Adrenal gland (tissue), 9 donors: ENCODE measurements at regions not wholly inside any gene's neighbourhood (a gene's known extent, or its start where the extent isn't known, plus 50 kb on each side); places are given as distances from the start of the nearest gene placed in this dataset.

ENCODE experiments used
- DNase-seq, 7 donors: peaks; one replicate each; pipeline ENCODE4 v3.0.0-alpha.2; 2019 to 2020
- H3K27ac ChIP-seq, 5 donors: fragments of 200-600 bp; sonication (generic) in 4 of 5; 1 replicate in 3 of 5; 2 replicates in 2 of 5; pipeline versions ENCODE4 v1.5.1 to v1.8.0; 2016 to 2020; ENCODE audit warnings: mild to moderate bottlenecking in 1 of 5
- H3K27me3 ChIP-seq: fragments of 200-600 bp; 2 replicates; pipeline ENCODE4 v1.8.0; 2021
- H3K36me3 ChIP-seq, 2 donors: fragments of 200-600 bp; replicated peaks in 1 of 2; 1 replicate in 1 of 2; 2 replicates in 1 of 2; pipeline versions ENCODE4 v1.5.1 to v1.8.0; 2018 to 2022
- H3K4me1 ChIP-seq, 2 donors: fragments of 200-600 bp; replicated peaks in 1 of 2; 1 replicate in 1 of 2; 2 replicates in 1 of 2; pipeline versions ENCODE4 v1.5.1 to v1.8.0; 2018 to 2021
- H3K4me3 ChIP-seq, 4 donors: fragments of 200-600 bp; sonication (generic) in 3 of 4; one replicate each; pipeline ENCODE4 v1.5.1; 2016 to 2018
- H3K9me3 ChIP-seq, 3 donors: fragments of 200-600 bp; sonication (generic) in 1 of 3; replicated peaks in 1 of 3; 1 replicate in 2 of 3; 2 replicates in 1 of 3; pipeline versions ENCODE4 v1.5.1 to v1.8.0; 2016 to 2021
- POLR2A ChIP-seq, 2 donors: fragments of 450-650 bp; IDR thresholded peaks; one replicate each; pipeline ENCODE4 v1.6.1; 2017; ENCODE audit warnings: antibody characterized with exemption in 2 of 2, mild to moderate bottlenecking in 2 of 2, moderate library complexity in 1 of 2
- WGBS, 4 donors: extraction: QIAGEN DNeasy Blood & Tissue Kit in 2 of 4; methylation state at CpG; one replicate each; pipeline versions ENCODE4 v1.1.5 to v1.1.7; 2013 to 2017; 5-methylcytosine and 5-hydroxymethylcytosine counted together
- intact Hi-C, 2 donors: fragments of 100-400 bp; cut with DNase I; formaldehyde crosslinking; loops; one replicate each; pipeline versions ENCODE4 v1.14.1 to v1.15.0; 2022 to 2023
- TF ChIP-seq, protein P1 (sequence below), 6 experiments: fragments of 450-650 bp in 4 of 6; fragments of 200-600 bp in 2 of 6; sonication (generic) in 1 of 6; IDR thresholded peaks; 1 replicate in 5 of 6; 2 replicates in 1 of 6; pipeline versions ENCODE4 v1.5.1 to v1.8.0; 2016 to 2021; ENCODE audit warnings: antibody characterized with exemption in 6 of 6, mild to moderate bottlenecking in 2 of 6, moderate library complexity in 1 of 6
- donor health status: healthy with polysubstance abuse.
- donor health status: Bipolar disorder and iron deficiency.
- donor health status: DM: yes; HTN: yes; CAD: no.
- donor health status: DM: no; HTN: no; CAD: no.
- donor health status: DM: no; HTN: no; CAD: no.

GRCh38 chr16:51815523-51815922 is 664.5 kb upstream of the SALL1 start:
- DNase-seq = no peak
- no peak for TF ChIP-seq POLR2A (IDR thresholded peaks at IDR 0.05)
- TF ChIP-seq, protein P1, sequence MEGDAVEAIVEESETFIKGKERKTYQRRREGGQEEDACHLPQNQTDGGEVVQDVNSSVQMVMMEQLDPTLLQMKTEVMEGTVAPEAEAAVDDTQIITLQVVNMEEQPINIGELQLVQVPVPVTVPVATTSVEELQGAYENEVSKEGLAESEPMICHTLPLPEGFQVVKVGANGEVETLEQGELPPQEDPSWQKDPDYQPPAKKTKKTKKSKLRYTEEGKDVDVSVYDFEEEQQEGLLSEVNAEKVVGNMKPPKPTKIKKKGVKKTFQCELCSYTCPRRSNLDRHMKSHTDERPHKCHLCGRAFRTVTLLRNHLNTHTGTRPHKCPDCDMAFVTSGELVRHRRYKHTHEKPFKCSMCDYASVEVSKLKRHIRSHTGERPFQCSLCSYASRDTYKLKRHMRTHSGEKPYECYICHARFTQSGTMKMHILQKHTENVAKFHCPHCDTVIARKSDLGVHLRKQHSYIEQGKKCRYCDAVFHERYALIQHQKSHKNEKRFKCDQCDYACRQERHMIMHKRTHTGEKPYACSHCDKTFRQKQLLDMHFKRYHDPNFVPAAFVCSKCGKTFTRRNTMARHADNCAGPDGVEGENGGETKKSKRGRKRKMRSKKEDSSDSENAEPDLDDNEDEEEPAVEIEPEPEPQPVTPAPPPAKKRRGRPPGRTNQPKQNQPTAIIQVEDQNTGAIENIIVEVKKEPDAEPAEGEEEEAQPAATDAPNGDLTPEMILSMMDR (IDR thresholded peaks at IDR 0.05) = no peak
- WGBS, 4 donors = 20 to 41% (median 38%) methylated on average over 3 of the region's 3 CpGs
- H3K27ac ChIP-seq = no peak overlapping the region
- H3K9me3 ChIP-seq = no peaks in the 10 kb centered on the region
- H3K27me3 ChIP-seq = no peaks in the 10 kb centered on the region
- intact Hi-C loops = no loop called here
- H3K4me3 ChIP-seq = no peak overlapping the region
- H3K36me3 ChIP-seq = no peaks in the 10 kb centered on the region
- H3K4me1 ChIP-seq = no peaks in the 10 kb centered on the region

- 41 to 59% (median 49%) methylated on average over 3 of the region's 3 CpGs for WGBS, 4 donors
- intact Hi-C loops = no loop called here
These were observed 663.5 kb upstream of the SALL1 start for GRCh38 chr16:51814617-51815016.

DNA sequence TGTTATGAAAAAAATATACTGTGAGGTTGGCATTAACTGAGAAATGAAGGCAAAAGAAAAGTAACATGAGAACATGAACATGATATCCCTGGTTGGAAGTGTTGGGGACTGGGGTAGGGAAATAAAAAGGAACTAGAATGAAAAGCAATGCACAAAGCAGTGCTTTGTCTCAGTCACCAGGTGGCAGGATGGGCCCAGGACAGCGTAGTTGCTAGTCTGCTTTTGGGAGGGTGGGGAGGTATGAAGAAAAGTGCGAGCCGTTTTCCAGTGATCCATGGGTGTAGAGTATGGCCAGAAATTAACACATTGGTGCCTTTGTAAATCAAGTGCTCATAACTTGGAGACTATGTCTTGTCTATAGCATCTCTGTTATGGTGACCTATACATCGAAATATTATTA is 662.5 kb upstream of the SALL1 start:
- H3K4me3 ChIP-seq = no peak overlapping the region
- H3K36me3 ChIP-seq = no peaks in the 10 kb centered on the region
- H3K27me3 ChIP-seq = no peaks in the 10 kb centered on the region
- no peak overlapping the region for H3K27ac ChIP-seq
- no peaks in the 10 kb centered on the region for H3K4me1 ChIP-seq
- no peaks in the 10 kb centered on the region for H3K9me3 ChIP-seq
- TF ChIP-seq POLR2A (IDR thresholded peaks at IDR 0.05) = no peak
- TF ChIP-seq, protein P1 (IDR thresholded peaks at IDR 0.05) = no peak
- 86 to 93% (median 90%) methylated on average over 4 of the region's 4 CpGs for WGBS, 4 donors
- DNase-seq = no peak
- intact Hi-C loops = no loop called here

More at GRCh38 chr16:51814617-51815016, 663.5 kb upstream of the SALL1 start:
- Histone ChIP-seq H3K36me3 (no peaks in the 10 kb centered on the region), H3K27ac (no peak overlapping the region), H3K9me3 (no peaks in the 10 kb centered on the region), H3K4me3 (no peak overlapping the region), H3K4me1 (no peaks in the 10 kb centered on the region), H3K27me3 (no peaks in the 10 kb centered on the region)
- DNase-seq = no peak
- no peak for TF ChIP-seq POLR2A (IDR thresholded peaks at IDR 0.05)
- TF ChIP-seq, protein P1 (IDR thresholded peaks at IDR 0.05) = no peak

GRCh38 chr16:51812945-51813344 is 661.9 kb upstream of the SALL1 start:
- TF ChIP-seq, protein P1 (IDR thresholded peaks at IDR 0.05) = no peak
- 68 to 84% (median 72%) methylated on average over 2 of the region's 2 CpGs for WGBS, 4 donors

More at GRCh38 chr16:51812945-51813344, 661.9 kb upstream of the SALL1 start:
- no peaks in the 10 kb centered on the region for H3K36me3 ChIP-seq
- H3K4me1 ChIP-seq = no peaks in the 10 kb centered on the region
- no peak for DNase-seq
- intact Hi-C loops = no loop called here
- no peaks in the 10 kb centered on the region for H3K27me3 ChIP-seq
- no peak overlapping the region for H3K27ac ChIP-seq
- no peak overlapping the region for H3K4me3 ChIP-seq
- H3K9me3 ChIP-seq = no peaks in the 10 kb centered on the region
